K562 (cell line): ENCODE measurements at regions not wholly inside any gene's neighbourhood (a gene's known extent, or its start where the extent isn't known, plus 50 kb on each side); places are given as distances from the start of the nearest gene placed in this dataset.

Experiments
- ATAC-seq: fragments of 200-7000 bp; cut with Tn5 transposase; 3 replicates; pipeline ENCODE4 v1.9.1; 2020; ENCODE audit warnings: moderate library complexity
- BruUV-seq: library from RNA; stranded (reverse); fragments of 400-500 nt; replicated peaks from 2 replicates; lab custom pipeline; 2021; lab: Mats Ljungman, UMichigan
- CTCF ChIA-PET: fragments of 300-600 bp; formaldehyde crosslinking; extraction: SDS; loops from one replicate; lab custom pipeline; 2021; ENCODE audit warnings: low intra/inter-chr PET ratio; lab: Yijun Ruan, JAX
- POLR2A ChIA-PET: fragments of 300-600, 350-650 bp; sonication (Branson Sonifier 250); formaldehyde crosslinking; extraction: SDS; loops from one replicate; lab custom pipeline; 2021; ENCODE audit warnings: antibody characterized with exemption, inconsistent platforms; lab: Yijun Ruan, JAX
- DNase-seq, 4 experiments: peaks; one replicate each; pipeline versions ENCODE4 v3.0.0 to v3.0.0-alpha.2; 2011 to 2018; ENCODE audit warnings: low spot score in 3 of 4, mixed read lengths in 3 of 4; ENCODE audit errors: extremely low read depth in 1 of 4
- FAIRE-seq: peaks from 2 replicates; lab custom pipeline; 2011; peaks lifted over from hg19 to GRCh38; lab: Jason Lieb, UNC
- H2AFZ ChIP-seq: 2 replicates; pipeline ENCODE4 v1.6.0; 2011; ENCODE audit warnings: low read depth, low read length, control low read depth, inconsistent platforms
- H3K27ac ChIP-seq: fragments of 200-600 bp; 3 replicates; pipeline ENCODE4 v1.8.0; 2011; ENCODE audit warnings: low read depth, mild to moderate bottlenecking, control low read depth, inconsistent platforms, low read length, moderate library complexity, mixed read lengths; ENCODE audit errors: extremely low read depth
- H3K27me3 ChIP-seq, 2 experiments: fragments of 300-600 bp in 1 of 2; 2 replicates in 1 of 2; 3 replicates in 1 of 2; pipeline versions ENCODE4 v1.6.0 to v1.8.0; 2011; ENCODE audit warnings: inconsistent platforms in 2 of 2, low read length in 2 of 2, mild to moderate bottlenecking in 1 of 2, mixed read lengths in 1 of 2, moderate library complexity in 1 of 2; ENCODE audit not compliant: control insufficient read depth in 2 of 2, insufficient read depth in 2 of 2
- H3K36me3 ChIP-seq: fragments of 300-600 bp; 3 replicates; pipeline ENCODE4 v1.8.0; 2011; ENCODE audit warnings: mild to moderate bottlenecking, low read length, inconsistent platforms; ENCODE audit not compliant: control insufficient read depth, insufficient read depth
- H3K4me1 ChIP-seq, 2 experiments: fragments of 200-600 bp in 1 of 2; replicated peaks in 1 of 2; 2 replicates in 1 of 2; 3 replicates in 1 of 2; pipeline versions ENCODE4 v1.5.1 to v1.8.0; 2011; ENCODE audit warnings: inconsistent platforms in 2 of 2, low read length in 2 of 2, mild to moderate bottlenecking in 1 of 2, mixed read lengths in 1 of 2, moderate library complexity in 1 of 2; ENCODE audit not compliant: control insufficient read depth in 2 of 2, insufficient read depth in 2 of 2
- H3K4me2 ChIP-seq: 2 replicates; pipeline ENCODE4 v1.6.1; 2011; ENCODE audit warnings: low read length, control low read depth, inconsistent platforms, mixed read lengths; ENCODE audit not compliant: insufficient read depth
- H3K4me3 ChIP-seq: fragments of 200-600 bp; sonication (generic), shearing (Covaris generic); 2 replicates; pipeline ENCODE4 v1.5.1; 2016; ENCODE audit warnings: control low read depth, inconsistent platforms
- H3K79me2 ChIP-seq: fragments of 200-600 bp; 3 replicates; pipeline ENCODE4 v1.8.0; 2011; ENCODE audit warnings: low read length, inconsistent platforms; ENCODE audit not compliant: control insufficient read depth, insufficient read depth
- H3K9ac ChIP-seq, 2 experiments: 2 replicates each; pipeline versions ENCODE4 v1.6.0 to v1.6.1; 2011; ENCODE audit warnings: low read depth in 2 of 2, low read length in 2 of 2, control low read depth in 1 of 2, inconsistent platforms in 1 of 2, mild to moderate bottlenecking in 1 of 2, mixed read lengths in 1 of 2; ENCODE audit not compliant: insufficient read depth in 1 of 2
- H3K9me1 ChIP-seq: one replicate; pipeline ENCODE4 v1.6.0; 2011; ENCODE audit warnings: inconsistent platforms, mild to moderate bottlenecking, low read length, moderate library complexity; ENCODE audit not compliant: control insufficient read depth, insufficient read depth
- H3K9me3 ChIP-seq: replicated peaks from 2 replicates; pipeline ENCODE4 v1.5.1; 2011; ENCODE audit warnings: low read depth, low read length, inconsistent platforms; ENCODE audit not compliant: control insufficient read depth, insufficient read depth
- H4K20me1 ChIP-seq: replicated peaks from 2 replicates; pipeline ENCODE4 v1.6.1; 2011; ENCODE audit warnings: low read length, inconsistent platforms, mixed read lengths; ENCODE audit not compliant: control insufficient read depth, insufficient read depth
- CREBBP ChIP-seq: IDR thresholded peaks from one replicate; pipeline ENCODE4 v1.6.1; 2012; ENCODE audit warnings: low read depth, mild to moderate bottlenecking, control low read depth, inconsistent platforms, low read length
- LARP7 ChIP-seq: fragments of 450-650 bp; IDR thresholded peaks from 2 replicates; pipeline ENCODE4 v1.6.1; 2016
- NFRKB ChIP-seq: fragments of 450-650 bp; IDR thresholded peaks from 2 replicates; pipeline ENCODE4 v1.6.1; 2016; ENCODE audit warnings: low read depth
- SMAD2 ChIP-seq: fragments of 150-350 bp; IDR thresholded peaks from 2 replicates; pipeline ENCODE4 v1.6.1; 2014; ENCODE audit warnings: low read depth, mild to moderate bottlenecking, low read length
- SMC3 ChIP-seq: conservative IDR thresholded peaks from 2 replicates; pipeline ENCODE4 v1.6.1; 2011; ENCODE audit warnings: low read depth, low read length, improper control_type of control experiment; ENCODE audit not compliant: insufficient read depth
- TOE1 ChIP-seq, 2 experiments: fragments of 450-650 bp in 1 of 2; sonication (generic) in 1 of 2; formaldehyde crosslinking in 1 of 2; IDR thresholded peaks; 2 replicates each; pipeline versions ENCODE4 v1.7.1 to v1.8.0; 2016 to 2022; ENCODE audit warnings: borderline replicate concordance in 2 of 2, mild to moderate bottlenecking in 2 of 2, antibody characterized with exemption in 1 of 2, inconsistent platforms in 1 of 2, low read depth in 1 of 2, missing genetic modification reagents in 1 of 2, moderate library complexity in 1 of 2
- U2AF1 ChIP-seq: fragments of 200-400 bp; formaldehyde crosslinking; optimal IDR thresholded peaks from 2 replicates; pipeline ENCODE3; 2017; ENCODE audit warnings: mild to moderate bottlenecking, low read depth, low read length, moderate library complexity
- ZFX ChIP-seq: sonication (generic); formaldehyde crosslinking; IDR thresholded peaks from 2 replicates; pipeline ENCODE4 v1.8.0; 2022; ENCODE audit warnings: mild to moderate bottlenecking, missing genetic modification reagents, moderate library complexity
- ZNF592 ChIP-seq: fragments of 450-650 bp; IDR thresholded peaks from 2 replicates; pipeline ENCODE4 v1.6.1; 2017; ENCODE audit warnings: antibody characterized with exemption, mild to moderate bottlenecking
- ZNF609 ChIP-seq: sonication (generic); formaldehyde crosslinking; IDR thresholded peaks from 2 replicates; pipeline ENCODE4 v1.8.1; 2023; ENCODE audit warnings: missing genetic modification reagents, mild to moderate bottlenecking, borderline replicate concordance
- ZNF668 ChIP-seq: fragments of 250-450 bp; sonication (Bioruptor Pico); IDR thresholded peaks from 2 replicates; pipeline ENCODE4 v1.8.0; 2022; ENCODE audit warnings: mild to moderate bottlenecking, inconsistent platforms
- WGBS: fragments of 100-300 bp; shearing (Covaris generic); methylation state at CpG from one replicate; pipeline ENCODE4 v1.1.6; 2016; ENCODE audit warnings: low coverage, mixed read lengths; ENCODE audit not compliant: insufficient coverage; ENCODE audit errors: missing lambda C conversion rate; 5-methylcytosine and 5-hydroxymethylcytosine counted together
- in situ Hi-C: fragments of 300-500 bp; cut with MboI; formaldehyde crosslinking; loops from 4 replicates; pipeline ENCODE4 v1.15.0; 2018; ENCODE audit warnings: inconsistent platforms, mixed read lengths
- intact Hi-C: fragments of 100-400 bp; cut with micrococcal nuclease; formaldehyde crosslinking; loops from 2 replicates; pipeline ENCODE4 v1.14.2; 2022

- TF ChIP-seq TOE1 (IDR thresholded peaks at IDR 0.05; ENCODE audit: borderline replicate concordance): peak; percentile 29; the same call in 1 of the 2 replicates
- no peak for TF ChIP-seq TOE1 (CRISPR knock-in tag; IDR thresholded peaks at IDR 0.05; ENCODE audit: borderline replicate concordance, low read depth)
- TF ChIP-seq U2AF1: no peak
- TF ChIP-seq NFRKB: no peak
Measured at GRCh38 chr4:126777649-126778048, 855.1 kb upstream of the INTU start (continued).

- intact Hi-C loops (no loop called here), in situ Hi-C loops (no loop called here)
- Histone ChIP-seq H4K20me1 (no peaks in the 10 kb centered on the region), H3K36me3 (peaks cover 7% of the 10 kb centered on the region; the same call in 1 of the 3 replicates), H3K9ac (peak overlapping the region in 1 of 2 experiments; percentile 82; a peak in 2 of 4 replicates), H3K4me2 (peak overlapping the region; percentile 57), H3K79me2 (peaks cover 71% of the 10 kb centered on the region), H2AFZ (peak overlapping the region; percentile 35), H3K4me3 (no peak overlapping the region), H3K9me1 (no peaks in the 10 kb centered on the region), H3K27ac (peak overlapping the region; percentile 90), H3K9me3 (no peaks in the 10 kb centered on the region), H3K4me1 (peaks cover 7 to 17% of the 10 kb centered on the region in 2 experiments), H3K27me3 (no peaks in the 10 kb centered on the region)
- BruUV-seq: no TSS peak
- ATAC-seq (peak; percentile 30), FAIRE-seq (peak; percentile 77), DNase-seq (peak in 2 of 4 experiments; percentile 35 to 64)
- POLR2A ChIA-PET: interaction anchor here (0.6 to 2.1 kb wide), 4 partner anchors 10 to 178 kb away, joined by 3 to 8 read pairs (median 4); no protein-coding TSS in a partner anchor
- 2% methylated on average over 3 of the region's 3 CpGs for WGBS
- CTCF ChIA-PET: no interaction called here
- TF ChIP-seq ZNF609 (CRISPR knock-in tag) (no peak), ZNF668 (CRISPR knock-in tag) (no peak), CREBBP (no peak), ZFX (CRISPR knock-in tag) (peak; percentile 19; the same call in 1 of the 2 replicates), LARP7 (no peak), ZNF592 (peak; percentile 76; the same call in 1 of the 2 replicates), SMC3 (no peak), SMAD2 (no peak)
Measured at GRCh38 chr4:126778348-126778747, 854.4 kb upstream of the INTU start.
